CD4-positive, alpha-beta T cell (primary cell): ENCODE measurements at regions not wholly inside any gene's neighbourhood (a gene's known extent, or its start where the extent isn't known, plus 50 kb on each side); places are given as distances from the start of the nearest gene placed in this dataset.

Experiments used
- ATAC-seq: fragments of 200-7000 bp; cut with Tn5 transposase; one replicate; pipeline ENCODE4 v1.10.0; 2022; ENCODE audit warnings: mild to moderate bottlenecking; ENCODE audit not compliant: poor library complexity
- CTCF ChIA-PET: fragments of 350-600 bp; sonication (Branson Sonifier 250); formaldehyde crosslinking; loops from one replicate; lab custom pipeline; 2021; ENCODE audit warnings: antibody characterized with exemption, inconsistent platforms; lab: Charles Lee
- POLR2A ChIA-PET: fragments of 350-600 bp; sonication (Branson Sonifier 250); formaldehyde crosslinking; loops from one replicate; lab custom pipeline; 2021; ENCODE audit warnings: antibody characterized with exemption, inconsistent platforms; lab: Charles Lee
- DNase-seq, 14 experiments: peaks; one replicate each; pipeline ENCODE4 v3.0.0-alpha.2; 2013 to 2020; ENCODE audit warnings: mixed read lengths in 2 of 14
- H3K27ac ChIP-seq, 2 donors: one replicate each; pipeline versions ENCODE4 v1.5.1 to v1.7.0; 2013; ENCODE audit warnings: low read length in 2 of 2, low read depth in 1 of 2, mild to moderate bottlenecking in 1 of 2
- H3K27me3 ChIP-seq, 2 experiments: 1 replicate in 1 of 2; 2 replicates in 1 of 2; pipeline versions ENCODE4 v1.6.1 to v1.7.0; 2013; ENCODE audit warnings: low read length in 2 of 2, control low read depth in 1 of 2, mild to moderate bottlenecking in 1 of 2, moderate library complexity in 1 of 2; ENCODE audit not compliant: insufficient read depth in 2 of 2, control insufficient read depth in 1 of 2
- H3K36me3 ChIP-seq: one replicate; pipeline ENCODE4 v1.6.1; 2013; ENCODE audit warnings: low read length, control low read depth; ENCODE audit not compliant: insufficient read depth
- H3K4me1 ChIP-seq: one replicate; pipeline ENCODE4 v1.6.1; 2013; ENCODE audit warnings: low read length, control low read depth; ENCODE audit not compliant: insufficient read depth
- H3K4me3 ChIP-seq: one replicate; pipeline ENCODE4 v1.5.1; 2013; ENCODE audit warnings: mild to moderate bottlenecking, low read length, moderate library complexity
- H3K9me3 ChIP-seq, 2 experiments: 1 replicate in 1 of 2; 2 replicates in 1 of 2; pipeline versions ENCODE4 v1.6.1 to v1.7.0; 2013; ENCODE audit warnings: low read length in 2 of 2, mild to moderate bottlenecking in 2 of 2, control low read depth in 1 of 2, moderate library complexity in 1 of 2; ENCODE audit not compliant: control insufficient read depth in 1 of 2, insufficient read depth in 1 of 2
- H3K27ac Mint-ChIP-seq: one replicate; pipeline ENCODE4 v1.8.0; 2020; ENCODE audit warnings: mixed read lengths
- H3K27me3 Mint-ChIP-seq: one replicate; pipeline ENCODE4 v1.8.0; 2021; ENCODE audit warnings: mixed read lengths
- H3K36me3 Mint-ChIP-seq: one replicate; pipeline ENCODE4 v1.8.0; 2021; ENCODE audit warnings: low read depth, mixed read lengths
- H3K4me1 Mint-ChIP-seq: one replicate; pipeline ENCODE4 v1.8.0; 2021; ENCODE audit warnings: low read depth, mixed read lengths
- H3K4me3 Mint-ChIP-seq: one replicate; pipeline ENCODE4 v1.8.0; 2020; ENCODE audit warnings: mild to moderate bottlenecking, mixed read lengths
- H3K9me3 Mint-ChIP-seq: one replicate; pipeline ENCODE4 v1.8.0; 2020; ENCODE audit warnings: mixed read lengths
- intact Hi-C, 2 experiments: fragments of 100-400 bp; cut with DNase I in 1 of 2; cut with micrococcal nuclease in 1 of 2; formaldehyde crosslinking; loops; one replicate each; pipeline versions ENCODE4 v1.15.1 to v1.9.0; 2023 to 2025; cut with DNase I, micrococcal nuclease
- TF ChIP-seq, protein P1 (sequence below): fragments of 200-600 bp; IDR thresholded peaks from one replicate; pipeline ENCODE4 v1.8.0; 2022; ENCODE audit warnings: antibody characterized with exemption, mild to moderate bottlenecking

DNA sequence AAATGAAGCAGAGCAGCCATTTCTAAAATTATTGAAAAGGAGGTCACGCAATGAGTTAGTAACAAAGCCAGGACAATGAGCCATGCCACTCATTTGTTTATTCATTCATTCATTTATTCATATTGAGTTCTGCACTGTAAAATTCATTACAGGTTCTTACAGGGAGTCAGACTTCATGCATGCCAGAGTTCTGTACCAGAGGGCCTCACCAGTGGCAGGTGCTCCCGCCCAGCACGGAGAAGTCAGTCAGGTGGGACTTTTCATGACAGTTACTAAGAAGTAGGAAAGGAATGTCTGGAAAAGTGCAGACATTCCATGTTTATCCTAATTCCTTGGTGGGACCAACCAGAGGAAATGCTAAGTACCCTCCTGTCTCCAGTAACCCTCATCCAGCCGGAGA is 217.5 kb upstream of the BLID start:
- H3K9me3 ChIP-seq = no peaks in the 10 kb centered on the region
- Mint-ChIP-seq H3K4me3 (no peak overlapping the region), H3K4me1 (no peaks in the 10 kb centered on the region), H3K27me3 (peaks cover 22% of the 10 kb centered on the region), H3K9me3 (no peaks in the 10 kb centered on the region), H3K27ac (no peak overlapping the region), H3K36me3 (no peaks in the 10 kb centered on the region)
- TF ChIP-seq, protein P1, sequence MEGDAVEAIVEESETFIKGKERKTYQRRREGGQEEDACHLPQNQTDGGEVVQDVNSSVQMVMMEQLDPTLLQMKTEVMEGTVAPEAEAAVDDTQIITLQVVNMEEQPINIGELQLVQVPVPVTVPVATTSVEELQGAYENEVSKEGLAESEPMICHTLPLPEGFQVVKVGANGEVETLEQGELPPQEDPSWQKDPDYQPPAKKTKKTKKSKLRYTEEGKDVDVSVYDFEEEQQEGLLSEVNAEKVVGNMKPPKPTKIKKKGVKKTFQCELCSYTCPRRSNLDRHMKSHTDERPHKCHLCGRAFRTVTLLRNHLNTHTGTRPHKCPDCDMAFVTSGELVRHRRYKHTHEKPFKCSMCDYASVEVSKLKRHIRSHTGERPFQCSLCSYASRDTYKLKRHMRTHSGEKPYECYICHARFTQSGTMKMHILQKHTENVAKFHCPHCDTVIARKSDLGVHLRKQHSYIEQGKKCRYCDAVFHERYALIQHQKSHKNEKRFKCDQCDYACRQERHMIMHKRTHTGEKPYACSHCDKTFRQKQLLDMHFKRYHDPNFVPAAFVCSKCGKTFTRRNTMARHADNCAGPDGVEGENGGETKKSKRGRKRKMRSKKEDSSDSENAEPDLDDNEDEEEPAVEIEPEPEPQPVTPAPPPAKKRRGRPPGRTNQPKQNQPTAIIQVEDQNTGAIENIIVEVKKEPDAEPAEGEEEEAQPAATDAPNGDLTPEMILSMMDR = no peak
- DNase-seq (no peak), ATAC-seq (no peak)
- H3K4me1 ChIP-seq = no peaks in the 10 kb centered on the region
- ChIA-PET POLR2A (no interaction called here), CTCF (no interaction called here)
- intact Hi-C loops = no loop called here
- H3K27me3 ChIP-seq = peaks cover 2 to 8% of the 10 kb centered on the region in 2 experiments
- H3K27ac ChIP-seq = no peak overlapping the region
- no peaks in the 10 kb centered on the region for H3K36me3 ChIP-seq
- H3K4me3 ChIP-seq = no peak overlapping the region

DNA sequence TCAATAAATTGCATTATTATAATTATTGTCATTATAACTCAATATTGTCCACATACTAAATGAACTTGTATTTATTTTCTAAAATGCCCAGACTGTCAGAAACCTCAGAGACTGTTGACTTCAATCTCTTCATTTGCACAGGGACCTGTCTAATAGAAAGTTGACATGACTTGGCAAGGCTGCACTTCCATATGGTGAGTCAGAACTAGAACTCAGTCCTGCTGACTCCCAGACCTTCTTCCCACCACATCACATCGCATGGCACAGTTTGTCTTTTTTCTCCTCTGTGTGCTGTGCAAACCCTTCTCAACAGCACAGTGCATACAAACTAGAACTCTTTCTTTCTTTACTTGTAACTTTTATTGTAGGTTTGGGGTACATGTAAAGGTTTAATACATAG is 215.1 kb upstream of the BLID start:
- Histone ChIP-seq H3K4me3 (no peak overlapping the region), H3K36me3 (no peaks in the 10 kb centered on the region), H3K27me3 (peaks cover 2 to 8% of the 10 kb centered on the region in 2 experiments), H3K9me3 (no peaks in the 10 kb centered on the region), H3K4me1 (no peaks in the 10 kb centered on the region), H3K27ac (no peak overlapping the region)
- ATAC-seq (no peak), DNase-seq (no peak)
- POLR2A ChIA-PET = no interaction called here
- TF ChIP-seq, protein P1 = no peak
- Mint-ChIP-seq H3K4me3 (no peak overlapping the region), H3K9me3 (no peaks in the 10 kb centered on the region), H3K4me1 (no peaks in the 10 kb centered on the region), H3K36me3 (no peaks in the 10 kb centered on the region), H3K27me3 (peaks cover 18% of the 10 kb centered on the region), H3K27ac (no peak overlapping the region)
- CTCF ChIA-PET = no interaction called here
- intact Hi-C loops = no loop called here

DNA sequence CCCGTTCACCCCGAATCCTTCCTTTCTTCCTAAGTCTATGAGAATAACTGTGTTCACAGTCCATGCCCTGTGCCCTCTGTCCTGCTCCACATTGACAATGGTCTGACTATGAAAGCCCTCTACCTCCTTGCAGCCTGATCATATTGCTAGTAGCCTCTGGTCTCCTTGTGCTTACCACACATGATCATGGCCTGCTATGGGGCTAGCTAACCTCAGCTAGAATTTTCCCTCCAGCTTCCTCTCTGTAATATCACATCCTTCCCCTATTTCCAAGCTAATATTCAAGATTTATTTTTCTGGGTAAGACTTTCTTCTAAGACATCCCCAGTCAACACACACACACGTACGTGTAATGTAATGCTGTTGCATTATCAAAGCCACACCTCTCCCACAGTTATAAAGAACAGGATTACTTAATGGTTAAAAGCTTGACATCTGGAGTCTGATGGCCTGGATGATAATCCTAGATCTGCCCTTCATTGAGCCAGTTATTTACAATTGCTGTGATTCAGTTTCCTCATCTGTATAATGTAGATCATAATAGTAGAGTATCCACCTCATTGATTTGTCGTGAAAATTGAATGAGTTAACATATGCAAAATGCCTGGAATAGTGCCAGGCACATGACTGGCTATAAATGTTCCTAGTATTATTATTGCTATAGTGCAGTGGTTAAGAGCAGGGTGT is 214.4 kb upstream of the BLID start:
- H3K36me3 Mint-ChIP-seq = no peaks in the 10 kb centered on the region
- CTCF ChIA-PET = no interaction called here

More for the DNA sequence above, 214.4 kb upstream of the BLID start:
- ATAC-seq = no peak
- Histone ChIP-seq H3K27ac (no peak overlapping the region), H3K4me3 (no peak overlapping the region), H3K27me3 (peaks cover 2 to 8% of the 10 kb centered on the region in 2 experiments), H3K4me1 (no peaks in the 10 kb centered on the region), H3K36me3 (no peaks in the 10 kb centered on the region), H3K9me3 (no peaks in the 10 kb centered on the region)
- TF ChIP-seq, protein P1 = no peak
- intact Hi-C loops = no loop called here
- Mint-ChIP-seq H3K27ac (no peak overlapping the region), H3K27me3 (peaks cover 18% of the 10 kb centered on the region), H3K9me3 (no peaks in the 10 kb centered on the region), H3K4me3 (no peak overlapping the region), H3K4me1 (no peaks in the 10 kb centered on the region)
- POLR2A ChIA-PET = no interaction called here
- no peak for DNase-seq
